Lower leg skin (tissue), 3 donors: ENCODE measurements at regions not wholly inside any gene's neighbourhood (a gene's known extent, or its start where the extent isn't known, plus 50 kb on each side); places are given as distances from the start of the nearest gene placed in this dataset.

Source experiments
- CTCF ChIP-seq, 3 donors: fragments of 450-650 bp; IDR thresholded peaks; one replicate each; pipeline ENCODE4 v1.5.1; 2016; ENCODE audit warnings: antibody characterized with exemption in 3 of 3, mild to moderate bottlenecking in 3 of 3, moderate library complexity in 2 of 3
- POLR2A ChIP-seq, 2 donors: fragments of 450-650 bp; IDR thresholded peaks; one replicate each; pipeline ENCODE4 v1.6.1; 2016 to 2017; ENCODE audit warnings: antibody characterized with exemption in 2 of 2, mild to moderate bottlenecking in 1 of 2, moderate library complexity in 1 of 2

- TF ChIP-seq CTCF (IDR thresholded peaks at IDR 0.05) (no peak), POLR2A (IDR thresholded peaks at IDR 0.05) (no peak)
Measured at GRCh38 chrX:42704454-42704853, 73.5 kb downstream of the PPP1R2C start.
